Kidney (tissue), 13 donors: ENCODE measurements at regions not wholly inside any gene's neighbourhood (a gene's known extent, or its start where the extent isn't known, plus 50 kb on each side); places are given as distances from the start of the nearest gene placed in this dataset.
A peak's percentile ranks its signal among the peaks of the same experiment; 100 is the strongest.

ENCODE experiments used
- DNase-seq, 5 donors: peaks; one replicate each; pipeline ENCODE4 v3.0.0-alpha.2; 2013 to 2020
- FAIRE-seq: peaks from 2 replicates; lab custom pipeline; 2012; peaks lifted over from hg19 to GRCh38; lab: Jason Lieb, UNC
- H3K27ac ChIP-seq, 2 donors: one replicate each; pipeline ENCODE4 v1.7.0; 2013; ENCODE audit warnings: low read depth in 2 of 2, low read length in 2 of 2, inconsistent platforms in 1 of 2
- H3K27me3 ChIP-seq: one replicate; pipeline ENCODE4 v1.7.1; 2013; ENCODE audit warnings: low read length, inconsistent platforms; ENCODE audit not compliant: control insufficient read depth, insufficient read depth
- H3K36me3 ChIP-seq, 3 donors: one replicate each; pipeline versions ENCODE4 v1.7.0 to v1.7.1; 2013; ENCODE audit warnings: low read length in 3 of 3, control low read depth in 1 of 3, inconsistent platforms in 1 of 3; ENCODE audit not compliant: insufficient read depth in 3 of 3, control insufficient read depth in 2 of 3
- H3K4me1 ChIP-seq, 3 donors: one replicate each; pipeline versions ENCODE4 v1.7.0 to v1.7.1; 2013; ENCODE audit warnings: low read length in 3 of 3, inconsistent platforms in 1 of 3, low read depth in 1 of 3; ENCODE audit not compliant: control insufficient read depth in 2 of 3, insufficient read depth in 2 of 3
- H3K4me3 ChIP-seq, 3 donors: one replicate each; pipeline versions ENCODE4 v1.7.0 to v1.8.1; 2013; ENCODE audit warnings: low read length in 3 of 3, control low read depth in 1 of 3, inconsistent platforms in 1 of 3
- H3K9ac ChIP-seq, 3 donors: one replicate each; pipeline versions ENCODE4 v1.7.0 to v1.7.1; 2013; ENCODE audit warnings: low read length in 3 of 3, control low read depth in 1 of 3, inconsistent platforms in 1 of 3
- H3K9me3 ChIP-seq, 3 donors: one replicate each; pipeline versions ENCODE4 v1.7.0 to v1.7.1; 2013; ENCODE audit warnings: low read length in 3 of 3, control low read depth in 1 of 3, inconsistent platforms in 1 of 3; ENCODE audit not compliant: control insufficient read depth in 2 of 3, insufficient read depth in 1 of 3
- CTCF ChIP-seq: IDR thresholded peaks from 3 replicates; pipeline ENCODE4 v1.5.1; 2012; ENCODE audit warnings: mild to moderate bottlenecking, moderate library complexity, borderline replicate concordance; ENCODE audit not compliant: insufficient read depth; ENCODE audit errors: extremely low read depth
- intact Hi-C: fragments of 100-400 bp; cut with DNase I; formaldehyde crosslinking; loops from one replicate; pipeline ENCODE4 v1.11.1; 2022
- donor health status: control.
- donor health status: control.
- donor health status: control.
- donor health status: control.
- donor health status: control.
- donor health status: DM: yes; HTN: yes; CAD: no.
- donor health status: Normal renal cell carcinoma (clear cell type).

GRCh38 chr7:1296356-1296981 lies 63.8 kb downstream of the UNCX start:
- no peak overlapping the region for H3K9ac ChIP-seq
- peaks cover 4% of the 10 kb centered on the region for H3K27me3 ChIP-seq
- no peak overlapping the region for H3K27ac ChIP-seq
- H3K9me3 ChIP-seq, result no peaks in the 10 kb centered on the region
- intact Hi-C loops, result no loop called here
- no peak overlapping the region for H3K4me3 ChIP-seq
- no peaks in the 10 kb centered on the region for H3K36me3 ChIP-seq
- DNase-seq (peak in 4 of 5 donors; percentile 88 to 93 (median 90)), FAIRE-seq (no peak)
- no peak for TF ChIP-seq CTCF
- H3K4me1 ChIP-seq, result no peaks in the 10 kb centered on the region

GRCh38 chr7:1297017-1297960 lies 64.6 kb downstream of the UNCX start:
- intact Hi-C loops, result no loop called here
- Histone ChIP-seq H3K4me3 (no peak overlapping the region), H3K9me3 (no peaks in the 10 kb centered on the region), H3K9ac (no peak overlapping the region), H3K27ac (no peak overlapping the region), H3K36me3 (no peaks in the 10 kb centered on the region), H3K27me3 (peaks cover 4% of the 10 kb centered on the region), H3K4me1 (no peaks in the 10 kb centered on the region)
- DNase-seq (peak; percentile 48 to 93 (median 90)), FAIRE-seq (no peak)
- TF ChIP-seq CTCF, result no peak

GRCh38 chr7:1298051-1298930 lies 65.6 kb downstream of the UNCX start:
- TF ChIP-seq CTCF, result no peak
- Histone ChIP-seq H3K9me3 (no peaks in the 10 kb centered on the region), H3K4me1 (no peaks in the 10 kb centered on the region), H3K27me3 (peaks cover 4% of the 10 kb centered on the region), H3K4me3 (no peak overlapping the region), H3K36me3 (no peaks in the 10 kb centered on the region), H3K27ac (no peak overlapping the region), H3K9ac (no peak overlapping the region)
- DNase-seq, result peak in 3 of 5 donors; percentile 17 to 64 (median 54)
- FAIRE-seq, result no peak
- intact Hi-C loops, result no loop called here
